SK-N-SH (cell line): ENCODE measurements at regions not wholly inside any gene's neighbourhood (a gene's known extent, or its start where the extent isn't known, plus 50 kb on each side); places are given as distances from the start of the nearest gene placed in this dataset.

Source experiments
- FOXJ3 ChIP-seq: sonication (generic); formaldehyde crosslinking; IDR thresholded peaks from 2 replicates; pipeline ENCODE4 v1.5.1; 2020; ENCODE audit warnings: mild to moderate bottlenecking, missing genetic modification reagents
- JUND ChIP-seq: IDR thresholded peaks from 2 replicates; pipeline ENCODE4 v1.4.0; 2012
- MXI1 ChIP-seq: IDR thresholded peaks from 2 replicates; pipeline ENCODE4 v1.6.1; 2012; ENCODE audit warnings: mild to moderate bottlenecking, low read depth, low read length, improper control_type of control experiment
- PBX3 ChIP-seq: IDR thresholded peaks from 2 replicates; pipeline ENCODE4; 2012
- SMC3 ChIP-seq: IDR thresholded peaks from 2 replicates; pipeline ENCODE4 v1.6.1; 2012; ENCODE audit warnings: low read depth, low read length, improper control_type of control experiment
- TCF12 ChIP-seq: IDR thresholded peaks from 2 replicates; pipeline ENCODE4 v1.4.0; 2012
- TF ChIP-seq, protein P1 (sequence below): fragments of 200-600 bp; sonication (generic); IDR thresholded peaks from 2 replicates; pipeline ENCODE4 v1.6.1; 2017; ENCODE audit warnings: antibody characterized with exemption, mild to moderate bottlenecking, moderate library complexity

DNA sequence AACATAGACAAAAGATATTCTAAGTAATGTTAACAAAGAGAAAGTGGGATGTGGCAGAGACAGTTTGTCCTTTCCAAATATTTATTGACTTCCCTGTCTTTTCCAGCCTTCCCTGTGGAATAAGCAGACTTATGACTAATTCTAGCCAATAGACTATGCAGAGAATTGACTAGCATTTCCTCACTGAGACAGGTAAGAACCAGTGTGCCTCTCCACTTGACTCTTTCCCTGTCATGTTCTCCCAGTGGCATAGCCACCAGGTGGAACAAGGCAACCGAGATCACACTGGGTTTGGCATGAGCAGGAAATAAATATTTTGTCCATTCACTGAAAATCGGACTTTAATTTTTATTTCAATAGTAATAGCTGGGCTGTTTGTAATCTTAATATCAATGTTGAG lies 168.1 kb upstream of the CTAGE1 start:
- TF ChIP-seq FOXJ3 (CRISPR knock-in tag) (no peak), JUND (no peak), PBX3 (no peak), MXI1 (no peak), TCF12 (no peak), SMC3 (no peak)
- TF ChIP-seq, protein P1, sequence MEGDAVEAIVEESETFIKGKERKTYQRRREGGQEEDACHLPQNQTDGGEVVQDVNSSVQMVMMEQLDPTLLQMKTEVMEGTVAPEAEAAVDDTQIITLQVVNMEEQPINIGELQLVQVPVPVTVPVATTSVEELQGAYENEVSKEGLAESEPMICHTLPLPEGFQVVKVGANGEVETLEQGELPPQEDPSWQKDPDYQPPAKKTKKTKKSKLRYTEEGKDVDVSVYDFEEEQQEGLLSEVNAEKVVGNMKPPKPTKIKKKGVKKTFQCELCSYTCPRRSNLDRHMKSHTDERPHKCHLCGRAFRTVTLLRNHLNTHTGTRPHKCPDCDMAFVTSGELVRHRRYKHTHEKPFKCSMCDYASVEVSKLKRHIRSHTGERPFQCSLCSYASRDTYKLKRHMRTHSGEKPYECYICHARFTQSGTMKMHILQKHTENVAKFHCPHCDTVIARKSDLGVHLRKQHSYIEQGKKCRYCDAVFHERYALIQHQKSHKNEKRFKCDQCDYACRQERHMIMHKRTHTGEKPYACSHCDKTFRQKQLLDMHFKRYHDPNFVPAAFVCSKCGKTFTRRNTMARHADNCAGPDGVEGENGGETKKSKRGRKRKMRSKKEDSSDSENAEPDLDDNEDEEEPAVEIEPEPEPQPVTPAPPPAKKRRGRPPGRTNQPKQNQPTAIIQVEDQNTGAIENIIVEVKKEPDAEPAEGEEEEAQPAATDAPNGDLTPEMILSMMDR: no peak
